ENCODE measurements at regions not wholly inside any gene's neighbourhood (a gene's known extent, or its start where the extent isn't known, plus 50 kb on each side); places are given as distances from the start of the nearest gene placed in this dataset.
"Not testable (repeated sequence)": the region's sequence is repeated elsewhere in the genome, so short reads cannot be mapped to it uniquely, and the experiment has no call there.

GRCh38 chr17:20653391-20653790 lies 73.9 kb downstream of the CDRT15L2 start:
- not testable (repeated sequence) for TF ChIP-seq CTCF (conservative IDR thresholded peaks at IDR 0.05 in 1 of 2, IDR thresholded peaks at IDR 0.05 in 1 of 2; ENCODE audit: low read depth in 1 of 2, low read length in 2 of 2); EZH2 (IDR thresholded peaks at IDR 0.05; ENCODE audit: low read length, missing control alignments)
